ENCODE measurements at regions not wholly inside any gene's neighbourhood (a gene's known extent, or its start where the extent isn't known, plus 50 kb on each side); places are given as distances from the start of the nearest gene placed in this dataset.

DNA sequence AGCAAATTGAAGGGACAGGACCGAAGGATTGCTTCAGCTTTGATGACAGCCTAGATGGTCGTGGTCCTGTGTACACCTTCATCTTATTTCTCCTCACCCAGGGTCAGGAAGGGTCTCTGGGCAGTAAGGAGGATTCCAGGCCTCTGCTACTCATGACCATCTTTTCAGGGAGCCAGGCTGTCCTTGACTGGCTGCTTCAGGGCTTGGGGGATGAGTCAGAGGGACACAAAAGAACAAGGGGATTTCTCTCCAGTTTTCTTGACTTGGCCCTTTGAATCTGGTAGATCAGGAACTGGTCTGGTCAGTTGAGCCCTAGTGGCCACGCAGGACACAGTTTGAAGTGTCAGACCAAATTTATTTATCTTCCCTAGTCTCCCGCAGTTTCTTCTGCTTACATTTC, 402.1 kb upstream of the CHD6 start:
- TF ChIP-seq, protein P1, sequence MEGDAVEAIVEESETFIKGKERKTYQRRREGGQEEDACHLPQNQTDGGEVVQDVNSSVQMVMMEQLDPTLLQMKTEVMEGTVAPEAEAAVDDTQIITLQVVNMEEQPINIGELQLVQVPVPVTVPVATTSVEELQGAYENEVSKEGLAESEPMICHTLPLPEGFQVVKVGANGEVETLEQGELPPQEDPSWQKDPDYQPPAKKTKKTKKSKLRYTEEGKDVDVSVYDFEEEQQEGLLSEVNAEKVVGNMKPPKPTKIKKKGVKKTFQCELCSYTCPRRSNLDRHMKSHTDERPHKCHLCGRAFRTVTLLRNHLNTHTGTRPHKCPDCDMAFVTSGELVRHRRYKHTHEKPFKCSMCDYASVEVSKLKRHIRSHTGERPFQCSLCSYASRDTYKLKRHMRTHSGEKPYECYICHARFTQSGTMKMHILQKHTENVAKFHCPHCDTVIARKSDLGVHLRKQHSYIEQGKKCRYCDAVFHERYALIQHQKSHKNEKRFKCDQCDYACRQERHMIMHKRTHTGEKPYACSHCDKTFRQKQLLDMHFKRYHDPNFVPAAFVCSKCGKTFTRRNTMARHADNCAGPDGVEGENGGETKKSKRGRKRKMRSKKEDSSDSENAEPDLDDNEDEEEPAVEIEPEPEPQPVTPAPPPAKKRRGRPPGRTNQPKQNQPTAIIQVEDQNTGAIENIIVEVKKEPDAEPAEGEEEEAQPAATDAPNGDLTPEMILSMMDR (IDR thresholded peaks at IDR 0.05; ENCODE audit: low read depth, low read length), result no peak
- DNase-seq (ENCODE audit: low read depth, low spot score), result no peak
- H3K4me3 ChIP-seq (ENCODE audit: low read depth, low read length), result no peak overlapping the region
- in situ Hi-C loops (cut with HindIII; ENCODE audit: low sequenced_read_pairs), result no loop called here

DNA sequence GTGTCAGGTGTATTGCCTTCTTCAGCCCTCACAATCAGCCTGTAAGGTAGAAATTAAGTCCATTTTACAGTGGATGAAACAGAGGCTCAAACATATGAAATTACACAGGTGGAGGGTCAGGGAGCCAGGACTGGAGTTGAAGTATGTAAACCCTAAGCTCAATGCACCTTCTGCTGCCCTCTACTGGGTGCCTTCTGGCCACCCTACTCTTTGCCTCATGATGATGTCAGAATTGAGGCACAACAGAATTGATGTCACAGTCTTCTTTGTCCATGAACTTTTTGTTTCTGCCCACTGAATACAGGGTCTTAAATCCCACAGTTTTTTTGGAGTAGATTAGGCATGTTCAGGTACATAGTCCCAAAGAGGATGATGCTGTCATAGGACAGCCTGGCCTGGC, 400.8 kb upstream of the CHD6 start:
- TF ChIP-seq, protein P1 (IDR thresholded peaks at IDR 0.05; ENCODE audit: low read depth, low read length), result no peak
- no peak for DNase-seq (ENCODE audit: low read depth, low spot score)
- H3K4me3 ChIP-seq (ENCODE audit: low read depth, low read length), result no peak overlapping the region
- in situ Hi-C loops (cut with HindIII; ENCODE audit: low sequenced_read_pairs), result no loop called here

GRCh38 chr20:42010090-42010489, 391.9 kb upstream of the CHD6 start:
- no peak for DNase-seq (ENCODE audit: low read depth, low spot score)
- no peak overlapping the region for H3K4me3 ChIP-seq (ENCODE audit: low read depth, low read length)
- TF ChIP-seq, protein P1 (IDR thresholded peaks at IDR 0.05; ENCODE audit: low read depth, low read length), result no peak
- in situ Hi-C loops (cut with HindIII; ENCODE audit: low sequenced_read_pairs), result no loop called here

GRCh38 chr20:42007251-42007650, 389.1 kb upstream of the CHD6 start:
- H3K4me3 ChIP-seq (ENCODE audit: low read depth, low read length), result no peak overlapping the region
- in situ Hi-C loops (cut with HindIII; ENCODE audit: low sequenced_read_pairs), result no loop called here
- DNase-seq (ENCODE audit: low read depth, low spot score), result no peak
- TF ChIP-seq, protein P1 (IDR thresholded peaks at IDR 0.05; ENCODE audit: low read depth, low read length), result no peak

- no peak overlapping the region for H3K4me3 ChIP-seq (ENCODE audit: low read depth, low read length)
- in situ Hi-C loops (cut with HindIII; ENCODE audit: low sequenced_read_pairs), result no loop called here
- DNase-seq (ENCODE audit: low read depth, low spot score), result no peak
- TF ChIP-seq, protein P1 (IDR thresholded peaks at IDR 0.05; ENCODE audit: low read depth, low read length), result no peak
Observed at GRCh38 chr20:42005211-42005610, 387.0 kb upstream of the CHD6 start.

- DNase-seq (ENCODE audit: low read depth, low spot score), result no peak
- H3K4me3 ChIP-seq (ENCODE audit: low read depth, low read length), result no peak overlapping the region
- TF ChIP-seq, protein P1 (IDR thresholded peaks at IDR 0.05; ENCODE audit: low read depth, low read length), result no peak
- in situ Hi-C loops (cut with HindIII; ENCODE audit: low sequenced_read_pairs), result no loop called here
Observed at GRCh38 chr20:42003380-42003779, 385.2 kb upstream of the CHD6 start.
